ENCODE measurements at regions not wholly inside any gene's neighbourhood (a gene's known extent, or its start where the extent isn't known, plus 50 kb on each side); places are given as distances from the start of the nearest gene placed in this dataset.
"Not testable (repeated sequence)": the region's sequence is repeated elsewhere in the genome, so short reads cannot be mapped to it uniquely, and the experiment has no call there.

DNA sequence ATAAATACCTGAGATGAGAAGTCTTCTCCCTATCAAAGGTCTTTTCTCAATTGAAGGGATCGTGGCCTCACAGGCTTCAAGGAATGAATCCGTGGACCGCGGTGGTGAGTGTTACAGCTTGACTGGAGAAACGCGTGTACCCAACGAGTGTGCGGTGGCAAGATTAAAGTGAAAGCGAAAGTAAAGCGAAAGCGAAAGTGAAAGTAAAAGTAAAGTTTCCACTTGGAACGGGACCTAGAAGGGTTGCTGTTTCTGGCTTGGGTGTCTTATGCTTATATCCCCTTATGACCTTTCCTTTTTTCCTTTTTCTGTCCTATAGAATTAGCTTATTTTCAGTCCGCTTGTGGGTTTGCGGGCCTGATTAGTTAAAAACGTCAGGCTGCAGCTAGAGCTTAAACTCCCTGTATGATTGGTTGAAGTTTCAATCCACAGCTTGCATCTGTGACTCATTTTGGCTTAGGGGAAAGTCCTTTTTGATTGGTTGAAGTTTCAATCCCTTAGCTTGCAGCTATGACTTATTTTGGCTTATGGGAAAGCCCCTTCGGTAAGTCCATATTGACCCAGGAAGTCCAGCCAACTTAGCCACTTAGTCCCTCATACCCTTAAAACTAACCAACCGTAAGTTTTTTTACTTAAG, 924.3 kb upstream of the CDH10 start:
- DNase-seq = no peak

DNA sequence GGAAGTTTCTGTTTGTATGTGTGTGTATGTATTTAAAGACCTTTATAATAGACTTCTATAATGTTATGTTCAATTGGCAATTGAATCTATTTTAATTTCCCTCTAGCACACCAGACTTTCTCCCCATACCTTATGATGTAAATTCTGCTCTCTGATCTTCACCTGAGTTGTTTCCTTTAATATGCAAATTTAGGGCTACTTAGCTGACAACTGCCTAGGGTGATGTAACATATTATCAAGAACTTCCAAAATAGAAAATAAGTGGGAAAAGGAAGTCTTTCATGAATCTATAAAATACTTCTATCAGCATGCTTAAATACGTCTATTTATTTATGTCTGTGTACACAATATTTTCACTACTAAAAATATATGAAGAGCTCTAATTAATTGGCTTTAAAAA, 923.5 kb upstream of the CDH10 start:
- no peak for DNase-seq

DNA sequence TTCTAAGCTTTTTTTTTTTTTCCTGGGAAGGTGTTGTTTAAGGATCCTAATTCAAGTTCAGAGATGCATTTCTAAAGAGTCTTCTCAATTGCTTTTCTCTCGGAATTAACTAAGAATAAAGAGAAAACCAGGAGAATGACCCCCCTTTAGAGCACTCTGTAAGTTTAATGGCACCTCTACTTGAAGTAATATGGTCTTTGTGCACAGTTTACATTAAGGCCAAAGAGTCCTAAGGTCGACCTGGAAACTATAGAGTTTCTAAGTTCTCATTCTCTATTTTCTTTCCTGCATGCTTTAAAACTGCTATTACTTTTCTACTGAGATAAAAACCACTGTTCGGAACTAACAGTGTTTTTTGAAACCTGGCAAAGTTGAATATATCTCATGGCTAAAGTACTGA, 923.1 kb upstream of the CDH10 start:
- DNase-seq = no peak

DNA sequence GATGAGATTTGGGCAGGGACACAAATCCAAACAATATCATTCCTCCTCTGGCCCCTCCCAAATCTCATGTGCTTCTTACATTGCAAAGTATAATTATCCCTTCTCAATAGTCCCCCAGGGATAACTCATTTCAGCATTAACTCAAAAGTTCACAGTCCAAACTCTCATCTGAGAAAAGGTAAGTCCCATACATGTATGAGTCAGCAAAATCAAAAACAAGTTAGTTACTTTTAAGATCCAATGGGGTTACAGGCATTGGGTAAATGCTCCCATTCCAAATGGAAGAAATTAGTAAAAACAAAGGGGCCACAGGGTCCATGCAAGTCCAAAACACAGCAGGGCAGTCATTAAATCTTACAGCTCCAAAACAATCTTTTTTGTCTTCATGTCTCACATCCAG, 917.9 kb upstream of the CDH10 start:
- no peak for DNase-seq

DNA sequence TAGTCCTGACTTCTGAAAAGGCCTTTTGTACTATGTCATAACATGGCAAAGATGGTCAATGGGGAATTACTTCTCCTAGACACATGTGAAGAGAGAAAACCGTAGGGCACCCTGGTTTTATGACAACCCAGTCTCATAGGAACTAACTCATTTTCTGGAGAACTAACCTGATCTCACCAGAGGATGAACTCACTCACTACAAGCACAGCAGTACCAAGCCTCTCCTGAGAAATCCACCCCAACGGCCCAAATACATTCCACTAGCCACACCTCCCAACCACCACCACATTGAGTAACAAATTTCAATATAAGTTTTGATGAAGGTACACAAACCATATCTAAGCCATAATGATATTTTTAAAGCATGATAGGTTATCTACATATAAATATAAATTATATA, 909.3 kb upstream of the CDH10 start:
- no peak for DNase-seq

DNA sequence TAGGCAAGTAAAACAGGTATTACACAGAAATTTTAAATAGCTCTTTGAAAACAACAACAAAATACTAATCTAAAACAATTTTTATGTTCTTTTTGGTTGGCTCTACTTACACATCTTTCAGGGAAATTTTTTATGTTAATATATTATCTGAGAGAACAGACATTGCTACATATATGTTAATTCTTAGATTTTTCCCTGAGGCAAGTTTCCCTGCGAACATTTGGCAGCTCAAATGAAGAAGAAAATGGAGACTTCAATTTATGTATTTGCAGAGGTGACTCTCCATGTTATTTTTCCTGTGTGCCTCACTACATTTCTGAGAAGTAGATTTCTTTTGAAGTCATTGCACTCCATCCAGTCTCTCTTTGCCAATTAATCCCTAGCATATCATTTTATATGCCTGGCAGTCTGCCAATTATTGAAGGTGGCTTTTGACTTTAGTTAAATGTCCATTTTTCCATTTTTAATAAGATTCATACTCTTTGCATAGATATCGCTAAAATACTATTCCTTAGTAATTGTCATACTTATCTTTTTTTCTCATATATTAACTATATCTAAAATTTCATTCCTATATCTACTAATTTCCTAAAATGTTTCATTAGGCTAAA, 908.2 kb upstream of the CDH10 start:
- no peak for DNase-seq

DNA sequence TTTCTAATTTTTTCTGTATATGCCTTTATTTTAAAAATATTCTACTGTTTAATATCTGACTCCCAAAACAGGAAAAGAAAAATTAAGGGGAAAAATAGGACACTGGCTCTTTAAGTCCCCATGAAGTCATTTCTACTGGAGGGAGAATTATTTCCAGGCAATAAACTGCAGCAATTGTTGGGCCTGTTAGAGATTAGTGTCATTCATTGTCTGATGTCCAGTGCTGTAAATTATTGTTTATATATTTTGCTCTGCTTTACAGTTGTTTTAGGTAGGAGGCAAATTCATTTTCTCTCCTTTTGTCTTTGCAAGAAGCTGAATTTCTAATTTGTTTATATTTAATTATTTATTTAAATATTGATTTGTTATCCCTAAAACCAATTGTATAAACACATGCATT, 906.0 kb upstream of the CDH10 start:
- DNase-seq = no peak

DNA sequence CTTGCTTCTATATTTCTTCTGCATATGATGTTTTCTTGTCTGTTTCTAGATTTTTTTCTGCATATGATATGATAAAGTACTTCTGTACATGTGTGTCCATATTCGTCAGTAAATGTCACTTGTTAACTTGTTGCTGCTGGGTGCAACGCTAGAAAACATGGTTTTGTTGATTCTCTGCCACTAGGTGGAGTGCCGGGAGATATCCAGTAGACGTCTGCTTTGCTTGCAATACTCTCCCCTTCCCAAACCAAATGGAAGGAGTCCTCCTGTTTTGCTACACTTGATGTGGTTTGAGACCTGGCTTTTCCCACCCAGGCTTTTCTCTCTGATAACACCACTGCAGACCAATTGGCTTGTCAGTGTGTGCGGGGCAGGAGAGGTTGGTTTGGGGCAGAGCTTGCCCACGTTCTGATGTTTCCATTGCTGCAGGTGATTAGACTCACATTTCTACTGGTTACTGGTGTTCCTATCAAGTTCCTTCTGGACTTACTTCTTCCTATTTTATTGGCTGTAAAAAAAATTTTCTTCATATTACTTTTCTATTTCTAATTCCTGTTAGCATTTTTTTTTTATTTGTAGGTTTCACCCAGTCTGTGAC, 900.0 kb upstream of the CDH10 start:
- peak; percentile 5 for DNase-seq

DNA sequence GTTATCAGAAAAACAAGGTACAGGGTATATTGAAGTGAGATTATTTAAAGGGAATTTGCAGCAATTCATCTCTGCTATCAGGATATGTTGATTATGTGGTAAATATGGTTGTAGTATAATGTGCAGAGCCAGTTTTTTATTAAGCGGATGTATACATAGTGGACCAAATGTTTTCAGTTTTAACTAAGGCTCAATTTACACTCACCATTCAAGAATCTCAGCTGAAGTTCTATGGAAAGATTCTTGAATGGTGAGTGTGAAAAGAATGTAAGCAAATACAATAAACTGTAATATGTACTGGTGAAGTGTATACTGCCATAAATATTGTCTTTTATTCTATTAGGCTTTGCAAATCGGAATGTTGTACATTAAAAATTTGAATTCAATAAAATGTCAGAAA, 895.9 kb upstream of the CDH10 start:
- peak; percentile 35 for DNase-seq

DNA sequence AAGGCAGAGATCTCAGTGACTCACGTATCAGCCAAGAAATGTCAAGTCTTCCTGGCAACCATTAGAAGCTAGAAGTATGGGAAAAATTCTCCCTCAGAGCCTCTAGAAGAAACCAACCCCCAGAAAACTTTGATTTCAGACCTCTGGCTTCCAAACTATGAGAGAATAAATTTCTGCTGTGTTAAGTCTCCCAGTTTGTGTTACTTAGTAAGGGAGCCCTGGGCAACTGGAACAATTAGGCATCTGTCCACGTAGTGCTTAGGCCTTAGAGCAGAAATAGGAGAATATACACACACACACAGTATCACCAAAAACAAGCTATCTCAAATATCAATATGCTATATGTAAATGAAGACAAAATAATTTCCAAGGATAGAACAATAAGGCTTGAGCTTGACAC, 894.8 kb upstream of the CDH10 start:
- peak; percentile 22 for DNase-seq

DNA sequence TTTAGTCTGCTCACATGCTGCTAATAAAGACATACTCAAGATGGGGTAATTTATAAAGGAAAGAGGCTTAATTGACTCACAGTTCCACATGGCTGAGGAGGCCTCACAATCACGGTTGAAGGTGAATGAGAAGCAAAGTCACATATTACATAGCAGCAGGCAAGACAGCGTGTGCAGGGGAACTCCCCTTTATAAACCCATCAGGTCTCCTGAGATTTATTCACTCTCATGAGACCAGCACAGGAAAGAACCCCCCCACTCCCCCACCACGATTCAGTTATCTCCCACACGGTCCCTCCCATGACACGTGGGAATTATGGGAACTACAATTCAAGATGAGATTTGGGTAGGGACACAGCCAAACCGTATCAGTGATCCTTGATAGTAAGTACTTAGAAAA, 891.7 kb upstream of the CDH10 start:
- not testable (repeated sequence) for DNase-seq

DNA sequence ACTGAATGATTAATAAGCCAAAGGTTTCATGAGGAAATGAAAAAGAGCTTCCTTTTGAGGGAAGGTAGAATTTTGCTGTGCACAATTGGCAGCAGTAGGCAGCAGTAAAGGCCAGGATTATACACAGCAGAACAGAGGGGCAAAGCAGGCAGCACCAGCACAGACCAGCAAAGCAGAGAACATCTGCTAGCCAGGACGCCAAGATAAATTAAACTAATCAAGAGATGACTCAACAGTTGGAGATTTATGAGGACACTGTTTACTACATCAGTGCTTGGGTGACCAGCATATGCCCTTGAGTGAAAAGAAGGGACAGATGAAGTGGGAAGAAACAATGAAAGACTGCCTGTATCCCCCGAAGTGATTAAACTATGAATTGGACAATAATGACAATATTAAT, 871.4 kb upstream of the CDH10 start:
- DNase-seq = no peak

DNA sequence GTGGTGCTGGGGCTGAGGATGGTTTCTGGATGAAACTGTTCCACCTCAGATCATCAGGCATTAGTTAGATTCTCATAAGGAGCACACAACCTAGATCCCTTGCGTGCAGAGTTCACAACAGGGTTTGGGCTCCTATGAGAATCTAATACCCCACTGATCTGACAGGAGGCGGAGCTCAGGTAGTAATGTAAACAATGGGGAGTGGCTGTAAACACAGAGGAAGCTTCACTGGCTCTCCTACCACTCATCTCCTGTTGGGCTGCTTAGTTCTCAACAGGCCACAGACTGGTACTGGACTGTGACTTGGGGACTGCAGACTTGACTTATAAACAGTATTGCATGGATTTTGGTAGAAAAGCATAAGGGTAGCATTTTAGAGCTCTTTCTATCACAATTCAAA, 870.7 kb upstream of the CDH10 start:
- DNase-seq = no peak

DNA sequence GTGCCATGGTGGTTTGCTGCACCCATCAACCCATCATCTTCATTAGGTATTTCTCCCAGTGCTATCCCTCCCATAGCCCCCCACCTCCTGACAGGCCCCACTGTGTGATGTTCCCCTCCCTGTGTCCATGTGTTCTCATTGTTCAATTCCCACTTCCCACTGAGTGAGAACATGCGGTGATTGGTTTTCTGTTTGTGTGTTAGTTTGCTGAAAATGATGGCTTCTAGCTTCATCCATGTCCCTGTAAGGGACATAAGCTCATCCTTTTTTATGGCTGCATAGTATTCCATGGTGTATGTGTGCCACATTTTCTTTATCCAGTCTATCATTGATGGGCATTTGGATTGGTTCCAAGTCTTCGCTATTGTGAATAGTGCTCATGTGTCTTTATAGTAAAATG, 865.9 kb upstream of the CDH10 start:
- DNase-seq = not testable (repeated sequence)

DNA sequence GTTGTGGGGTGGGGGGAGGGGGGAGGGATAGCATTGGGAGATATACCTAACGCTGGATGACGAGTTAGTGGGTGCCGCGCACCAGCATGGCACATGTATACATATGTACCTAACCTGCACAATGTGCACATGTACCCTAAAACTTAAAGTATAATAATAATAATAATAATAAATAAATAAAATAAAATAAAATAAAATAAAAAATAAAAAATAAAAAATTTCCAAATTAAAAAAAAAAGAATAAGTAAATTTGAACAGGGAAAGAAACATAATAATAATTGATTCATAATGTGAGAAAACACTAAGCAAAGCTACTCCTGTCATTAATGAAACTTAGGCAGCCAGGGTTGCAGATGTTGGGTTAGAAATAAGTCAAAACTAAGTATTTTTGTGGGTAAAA, 863.2 kb upstream of the CDH10 start:
- DNase-seq = not testable (repeated sequence)

DNA sequence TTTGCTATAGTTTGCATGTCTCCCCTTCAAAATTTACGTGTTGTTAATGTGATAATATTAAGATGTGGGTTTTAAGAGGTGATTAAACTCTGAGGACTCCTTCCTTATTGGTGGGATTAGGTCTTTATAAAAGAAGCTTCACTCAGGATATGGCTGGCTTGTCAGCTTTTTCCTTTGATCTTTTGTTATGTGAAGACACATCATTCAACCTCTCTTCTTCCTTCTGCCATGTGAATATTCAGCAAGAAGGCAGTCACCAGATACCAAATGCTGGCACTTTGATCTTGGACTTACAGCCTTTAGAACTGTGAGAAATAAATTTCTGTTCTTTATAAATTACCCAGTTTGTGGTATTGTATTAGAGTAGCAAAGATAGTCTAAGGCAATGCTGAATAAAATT, 855.9 kb upstream of the CDH10 start:
- no peak for DNase-seq

DNA sequence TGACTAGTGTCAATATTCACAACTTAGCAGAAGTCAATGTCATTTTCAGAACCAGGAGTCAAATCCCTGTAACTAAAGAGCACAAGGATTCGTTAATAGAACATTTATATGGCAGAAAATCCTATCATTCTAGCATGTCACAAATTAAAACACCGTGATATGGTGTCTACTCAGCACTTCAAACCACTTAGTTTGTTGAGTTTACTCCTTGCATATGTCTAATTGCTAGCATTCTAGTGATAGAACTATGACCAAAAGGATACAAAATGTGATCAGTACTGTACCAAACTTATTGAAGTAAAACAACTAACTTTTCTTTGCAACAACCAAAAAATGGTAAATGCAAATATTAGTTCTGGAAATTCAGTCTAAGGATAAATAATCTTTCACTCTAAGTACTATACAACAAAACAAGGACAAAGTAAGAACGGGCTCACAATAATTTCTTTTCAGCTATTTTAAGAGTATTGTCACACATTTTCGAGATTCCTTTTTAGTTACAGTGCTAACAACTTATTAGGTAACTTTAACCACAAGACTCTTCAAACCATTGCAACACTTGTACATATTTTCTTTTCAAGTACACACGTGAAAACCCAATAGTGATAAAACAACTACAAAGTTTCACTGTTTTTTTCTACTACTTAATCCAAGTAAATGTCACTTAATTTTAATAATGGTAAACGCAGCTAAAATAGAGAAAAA, 845.2 kb upstream of the CDH10 start:
- peak; percentile 40 for DNase-seq

DNA sequence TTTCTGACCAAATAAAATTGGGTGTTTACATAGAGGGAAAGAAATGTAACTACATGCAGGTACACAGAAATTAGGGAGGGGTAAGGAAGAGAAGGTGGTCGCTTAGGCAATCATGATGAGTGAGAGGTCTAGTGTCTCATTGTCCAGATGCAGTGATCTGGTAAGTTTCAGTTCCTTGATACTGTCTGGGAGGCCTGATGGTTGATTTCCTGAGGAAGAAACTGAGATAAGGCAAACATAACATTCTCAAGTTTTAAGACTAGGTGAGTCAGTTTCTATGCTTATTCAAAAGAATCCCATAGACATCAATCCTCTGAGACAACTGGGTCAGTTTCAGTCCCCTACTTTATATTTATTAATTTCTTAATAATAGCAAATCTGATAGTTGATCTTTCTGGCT, 843.3 kb upstream of the CDH10 start:
- DNase-seq = no peak

DNA sequence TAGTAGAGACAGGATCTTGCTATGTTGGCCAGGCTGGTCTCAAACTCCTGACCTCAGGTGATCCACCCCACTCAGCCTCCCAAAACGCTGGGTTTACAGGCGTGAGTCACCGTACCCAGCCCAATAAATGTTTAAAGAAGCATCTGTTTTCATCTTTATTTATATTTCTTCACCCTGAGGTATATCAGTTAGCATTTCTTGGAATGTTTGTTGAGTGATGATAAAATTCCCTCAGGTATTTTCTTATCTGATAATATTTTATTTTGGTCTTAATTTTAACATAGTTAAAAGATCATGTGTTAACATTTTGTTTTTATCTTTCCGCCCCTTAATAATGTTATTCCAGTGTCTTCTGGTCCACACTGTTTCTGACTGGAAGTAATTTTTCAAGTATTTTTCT, 839.6 kb upstream of the CDH10 start:
- no peak for DNase-seq

DNA sequence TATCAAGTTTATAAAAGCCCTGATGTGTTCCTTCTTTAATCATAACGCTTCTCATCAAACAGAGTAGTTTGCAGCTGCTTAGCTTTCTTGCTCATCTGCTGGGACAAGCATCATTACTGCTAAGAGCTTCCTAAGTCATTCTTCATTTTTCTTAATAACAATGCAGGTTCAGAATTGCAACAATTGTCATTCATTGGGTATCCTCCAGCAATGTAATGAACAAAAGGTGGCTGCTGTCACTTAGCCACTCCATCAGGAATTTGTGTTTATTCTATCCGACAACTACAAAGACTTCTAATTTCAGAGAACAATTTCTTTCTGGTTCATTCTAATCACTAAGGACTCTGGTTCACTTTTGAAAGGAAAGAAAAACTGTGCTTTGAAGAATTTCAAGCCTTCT, 836.7 kb upstream of the CDH10 start:
- DNase-seq = no peak

DNA sequence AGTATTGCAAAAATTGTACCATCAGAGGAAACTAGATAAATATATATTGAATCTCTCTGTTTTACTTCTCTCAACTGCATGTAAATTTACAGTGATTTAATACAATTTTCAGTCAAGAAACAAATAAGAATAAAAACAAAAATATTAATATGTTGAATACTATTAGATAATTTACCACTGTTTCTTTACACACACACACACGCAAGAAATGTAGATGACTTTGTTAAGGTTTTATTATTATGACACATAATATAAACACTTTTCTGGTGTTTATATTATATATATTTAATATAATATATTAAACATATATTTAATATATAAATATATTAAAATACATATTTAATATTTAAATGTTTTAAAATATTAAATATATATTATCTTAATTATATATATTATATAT, 814.3 kb upstream of the CDH10 start:
- no peak for DNase-seq

DNA sequence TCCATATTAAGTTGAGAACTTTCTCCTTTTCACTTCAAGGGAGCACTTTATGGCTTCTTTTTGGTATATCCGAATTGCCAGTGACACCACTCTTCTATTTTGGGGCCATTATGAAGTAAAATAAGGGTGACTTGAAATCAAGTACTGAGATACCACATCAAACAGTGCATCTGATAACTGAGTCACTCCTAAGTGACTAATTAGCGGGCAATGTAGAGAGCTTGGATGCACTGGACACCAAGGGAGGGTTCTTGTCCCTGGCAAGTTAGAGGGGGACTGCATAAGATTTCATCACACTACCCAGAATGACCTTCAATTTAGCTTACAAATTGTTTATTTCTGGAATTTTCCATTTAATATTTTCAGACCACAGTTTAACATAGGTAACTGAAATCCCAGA, 813.9 kb upstream of the CDH10 start:
- DNase-seq = no peak

DNA sequence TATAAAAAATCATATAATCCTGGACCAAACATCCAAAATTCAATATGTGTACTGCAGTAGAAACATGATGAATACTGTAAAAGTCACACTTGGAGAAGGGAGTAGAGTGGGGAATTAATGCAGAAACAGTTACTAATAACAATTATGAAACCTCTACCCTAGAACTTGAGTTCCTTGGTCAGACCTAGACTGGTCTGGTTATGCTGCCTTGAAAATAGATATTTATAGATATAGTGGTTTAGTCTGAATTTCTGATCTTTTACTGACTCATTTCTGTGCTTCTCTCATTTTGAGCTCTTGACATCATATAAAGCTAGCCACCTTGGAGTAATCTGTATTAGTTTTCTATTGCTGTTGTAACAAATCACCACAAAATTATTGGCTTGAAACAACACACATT, 808.7 kb upstream of the CDH10 start:
- DNase-seq = no peak

DNA sequence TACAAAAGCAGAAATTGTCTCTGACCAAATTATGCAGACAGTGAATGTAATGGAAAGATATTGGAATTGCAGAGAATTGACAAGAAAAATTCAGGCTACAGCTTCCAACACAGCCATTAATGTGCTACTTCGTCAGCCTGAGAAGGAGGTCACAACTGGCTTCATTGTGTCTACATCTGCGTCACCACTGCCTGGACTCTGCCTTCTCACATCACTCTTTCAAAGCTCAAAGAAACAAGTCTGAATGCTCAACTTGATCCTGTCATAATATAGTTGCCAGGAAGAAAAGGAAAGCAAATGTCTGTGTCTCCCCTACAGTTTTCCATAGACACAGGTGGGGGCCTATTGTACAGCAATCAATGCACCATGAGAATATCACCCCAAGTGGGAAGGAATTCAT, 806.5 kb upstream of the CDH10 start:
- DNase-seq = no peak
